HG02852 (cell line): ENCODE measurements at regions not wholly inside any gene's neighbourhood (a gene's known extent, or its start where the extent isn't known, plus 50 kb on each side); places are given as distances from the start of the nearest gene placed in this dataset.
"Not testable (repeated sequence)": the region's sequence is repeated elsewhere in the genome, so short reads cannot be mapped to it uniquely, and the experiment has no call there.

Experiments
- ATAC-seq: cut with Tn5 transposase; IDR thresholded peaks from one replicate; pipeline ENCODE4 v1.9.1; 2021; ENCODE audit warnings: mild to moderate bottlenecking, moderate library complexity; ENCODE audit not compliant: unreplicated experiment

GRCh38 chr5:85533341-85534047 is 1084.2 kb upstream of the COX7C start:
- no peak for ATAC-seq

- ATAC-seq, result no peak
Observed at GRCh38 chr5:85538362-85538761, 1079.4 kb upstream of the COX7C start.

DNA sequence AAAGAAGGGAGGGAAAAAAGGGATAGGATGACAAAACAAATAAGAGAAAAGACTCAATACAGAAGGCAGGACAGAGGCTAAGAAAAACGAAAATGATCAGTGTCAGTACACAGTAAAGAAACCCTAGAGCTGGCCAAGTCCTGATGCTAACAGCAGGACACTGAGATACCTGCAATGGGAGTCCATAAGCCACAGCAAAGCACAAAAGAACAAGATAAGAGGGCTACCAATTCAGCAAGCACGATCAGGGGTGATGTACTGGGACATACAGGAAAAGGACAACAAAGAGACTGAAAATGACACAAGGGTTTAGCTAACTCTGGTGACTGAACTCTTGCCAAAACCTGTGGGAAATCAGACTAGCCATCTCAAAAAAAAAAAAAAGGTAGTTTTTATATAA is 1072.6 kb upstream of the COX7C start:
- ATAC-seq, result no peak

GRCh38 chr5:85549229-85549628 is 1068.5 kb upstream of the COX7C start:
- ATAC-seq, result no peak

DNA sequence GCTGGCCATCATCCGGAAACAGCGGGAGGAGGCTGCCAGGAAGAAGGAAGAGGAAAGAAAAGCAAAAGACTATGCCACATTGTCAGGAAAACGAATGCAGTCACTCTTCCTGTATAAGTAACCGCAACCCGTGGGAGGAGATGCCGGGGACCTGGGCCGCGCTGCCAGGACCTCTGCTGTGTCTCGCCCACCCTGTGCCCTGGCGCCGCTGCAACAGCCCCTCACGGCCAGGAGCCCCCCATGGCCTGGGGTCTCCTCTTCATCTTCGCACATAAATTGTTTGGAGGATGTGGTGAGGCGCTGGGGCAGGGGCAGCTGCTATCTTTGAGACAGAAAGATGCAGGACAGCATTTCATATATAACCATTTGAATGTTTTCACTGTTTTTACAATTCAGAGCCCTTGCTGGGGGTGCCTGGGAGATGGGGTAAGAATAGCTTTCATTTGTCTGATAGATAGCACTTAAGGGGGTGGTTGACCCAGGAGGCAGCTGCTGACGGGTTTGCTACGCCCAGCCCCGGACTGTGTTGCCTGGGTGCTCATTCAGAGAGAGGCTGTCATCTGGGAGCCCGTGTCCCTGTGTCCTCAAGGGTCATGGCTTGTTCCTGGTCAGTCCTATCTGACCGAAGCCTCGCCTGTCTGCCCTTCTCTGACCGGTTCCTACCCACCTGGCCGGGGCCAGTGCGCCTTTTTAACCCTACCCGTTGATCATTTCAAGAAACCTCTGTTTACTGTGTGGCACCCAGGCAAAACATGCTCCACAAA is 1067.7 kb upstream of the COX7C start:
- no peak for ATAC-seq

DNA sequence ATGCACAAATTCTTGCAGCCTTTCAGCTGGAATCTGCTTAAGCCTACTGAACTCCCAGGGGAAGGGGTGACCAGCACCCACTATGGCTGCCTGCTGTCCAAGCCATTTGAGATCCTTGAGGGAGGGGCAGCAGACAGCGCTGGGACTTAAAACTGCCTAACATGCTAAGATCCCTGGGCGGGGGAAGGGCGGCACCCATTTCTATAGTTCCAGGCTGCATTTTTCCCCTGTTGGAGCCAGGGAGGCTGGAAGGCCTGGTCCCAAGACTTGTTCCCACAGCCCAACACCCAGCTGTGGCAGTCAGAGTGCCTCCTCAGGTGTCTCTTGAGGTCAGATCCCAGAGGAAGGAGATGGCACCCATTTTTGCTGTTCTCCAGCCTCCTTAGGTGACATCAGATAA is 1061.3 kb upstream of the COX7C start:
- ATAC-seq, result no peak

DNA sequence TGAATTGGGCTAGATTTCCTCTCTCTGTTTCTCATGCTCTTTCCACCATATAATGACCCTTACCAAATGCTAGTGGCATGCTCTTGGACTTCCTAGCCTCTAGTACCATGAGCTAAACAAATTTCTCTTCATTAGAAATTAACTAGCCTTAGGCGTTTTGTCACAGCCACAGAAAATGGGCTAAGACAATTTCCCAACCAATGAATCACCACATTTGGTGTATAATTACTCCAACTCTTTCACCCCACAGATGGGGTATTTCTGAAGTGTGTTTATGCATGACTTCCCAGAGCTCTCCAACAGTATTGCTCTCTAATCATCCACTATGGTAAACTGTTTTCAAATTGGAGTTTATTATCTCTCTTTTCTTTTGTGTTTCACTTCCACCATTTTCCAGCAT is 1041.1 kb upstream of the COX7C start:
- no peak for ATAC-seq

DNA sequence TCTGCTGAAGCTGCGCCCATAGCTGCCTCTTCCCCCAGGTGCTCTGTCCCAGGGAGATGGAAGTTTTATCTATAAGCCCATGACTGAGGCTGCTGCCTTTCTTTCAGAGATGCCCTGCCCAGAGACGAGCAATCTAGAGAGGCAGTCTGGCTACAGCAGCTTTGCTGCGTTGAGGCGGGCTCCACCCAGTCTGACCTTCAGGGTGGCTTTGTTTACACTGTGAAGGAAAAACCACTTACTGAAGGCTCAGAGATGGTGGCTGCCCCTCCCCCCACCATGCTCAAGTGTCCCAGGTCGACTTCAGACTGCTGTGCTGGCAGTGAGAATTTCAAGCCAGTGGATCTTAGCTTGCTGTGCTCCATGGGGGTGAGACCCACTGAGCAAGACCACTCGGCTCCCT is 1029.9 kb upstream of the COX7C start:
- ATAC-seq, result not testable (repeated sequence)

GRCh38 chr5:85588268-85588667 is 1029.5 kb upstream of the COX7C start:
- ATAC-seq, result not testable (repeated sequence)

GRCh38 chr5:85590764-85591163 is 1027.0 kb upstream of the COX7C start:
- ATAC-seq, result no peak

DNA sequence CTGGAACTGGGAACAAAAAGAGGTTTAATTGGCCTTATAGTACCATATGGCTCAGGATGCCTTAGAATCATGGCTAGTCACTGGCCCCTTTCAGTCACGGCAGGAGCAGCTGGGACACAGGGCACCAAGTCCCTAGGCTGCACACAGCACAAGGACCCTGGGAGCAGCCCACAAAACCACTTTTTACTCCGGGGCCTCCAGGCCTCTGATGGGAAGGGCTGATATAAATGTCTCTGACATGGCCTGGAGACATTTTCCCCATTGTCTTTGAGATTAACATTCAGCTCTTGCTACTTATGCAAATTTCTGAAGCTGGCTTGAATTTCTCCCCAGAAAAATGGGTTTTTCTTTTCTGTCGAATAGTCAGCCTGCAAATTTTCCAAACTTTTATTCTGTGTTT is 1026.4 kb upstream of the COX7C start:
- ATAC-seq, result no peak

- ATAC-seq, result no peak
Observed at GRCh38 chr5:85602843-85603242, 1014.9 kb upstream of the COX7C start.

DNA sequence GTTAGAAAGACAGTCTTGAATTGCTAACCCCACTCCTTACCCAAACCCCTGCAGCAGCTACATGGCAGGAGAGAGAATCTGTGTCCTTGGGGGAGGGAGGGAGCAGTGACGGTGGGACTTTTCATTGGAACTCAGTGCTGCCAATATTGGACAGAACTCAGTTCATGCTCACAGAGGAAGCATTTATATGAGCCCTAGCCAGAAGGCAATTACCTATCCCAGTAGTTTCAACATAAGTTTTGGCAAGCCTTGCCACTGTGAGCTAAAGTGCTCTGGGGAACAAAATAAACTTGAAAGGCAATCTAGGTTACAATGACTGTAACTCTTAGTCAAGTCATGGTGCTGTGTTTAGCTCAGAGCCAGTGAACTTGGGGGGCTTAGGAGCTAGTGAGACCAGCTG is 1013.4 kb upstream of the COX7C start:
- no peak for ATAC-seq

GRCh38 chr5:85604786-85605185 is 1013.0 kb upstream of the COX7C start:
- no peak for ATAC-seq

DNA sequence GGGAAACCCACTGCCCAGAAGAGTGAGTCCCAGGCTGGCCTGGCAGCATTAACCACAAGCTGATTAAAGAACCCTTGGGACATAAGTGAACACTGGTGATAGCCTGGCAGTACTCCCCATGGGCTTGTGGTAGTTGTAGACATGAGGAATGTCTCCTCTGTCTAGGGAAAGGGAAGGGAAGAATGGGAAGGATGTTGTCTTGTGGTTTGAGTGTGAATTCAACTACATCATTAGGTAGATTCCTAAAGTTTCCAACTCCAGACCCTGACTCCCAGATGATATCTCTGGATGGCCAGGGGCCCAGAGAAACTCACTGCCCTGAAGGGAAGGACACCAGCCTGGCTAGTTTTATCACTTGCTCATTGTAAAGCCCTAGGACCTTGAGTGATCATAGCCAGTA is 1012.4 kb upstream of the COX7C start:
- ATAC-seq, result no peak

DNA sequence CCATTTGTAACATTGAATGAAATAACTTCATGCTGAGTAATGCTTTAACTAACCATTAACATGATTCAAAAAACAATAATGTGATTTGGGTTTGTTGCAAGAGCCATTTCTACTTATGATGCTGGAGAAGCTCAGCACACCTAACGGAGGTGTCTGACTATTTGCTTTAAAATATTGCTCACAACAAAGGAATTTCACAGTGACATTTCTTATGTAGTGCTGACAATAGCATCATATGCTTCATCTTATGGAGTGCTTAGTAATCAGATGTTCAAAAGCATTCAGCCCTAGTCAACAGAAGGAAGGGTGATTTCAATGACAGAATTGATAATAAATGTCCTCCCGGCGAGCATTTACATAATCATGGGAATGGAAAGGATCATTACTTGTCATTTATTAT is 1003.3 kb upstream of the COX7C start:
- ATAC-seq, result no peak

GRCh38 chr5:85621668-85622067 is 996.1 kb upstream of the COX7C start:
- ATAC-seq, result no peak

DNA sequence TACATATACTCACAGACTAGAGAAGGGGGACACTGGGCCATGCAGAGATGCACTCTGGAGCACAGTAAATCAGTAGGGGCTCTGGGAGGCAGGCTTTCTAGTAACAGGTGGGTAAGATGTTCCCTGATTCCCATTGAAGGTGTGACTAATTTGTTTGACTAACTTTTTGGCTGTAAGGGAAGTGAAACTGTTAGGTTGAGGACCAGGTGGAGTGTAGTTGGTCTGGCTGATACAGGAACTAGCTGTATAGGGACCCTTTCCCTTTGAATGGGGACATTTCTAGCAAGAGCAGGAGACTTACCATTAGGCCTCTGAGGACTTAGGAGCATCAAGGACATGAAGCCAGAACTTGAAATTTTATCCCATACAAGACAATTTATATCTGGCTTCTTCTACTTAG is 989.6 kb upstream of the COX7C start:
- no peak for ATAC-seq

DNA sequence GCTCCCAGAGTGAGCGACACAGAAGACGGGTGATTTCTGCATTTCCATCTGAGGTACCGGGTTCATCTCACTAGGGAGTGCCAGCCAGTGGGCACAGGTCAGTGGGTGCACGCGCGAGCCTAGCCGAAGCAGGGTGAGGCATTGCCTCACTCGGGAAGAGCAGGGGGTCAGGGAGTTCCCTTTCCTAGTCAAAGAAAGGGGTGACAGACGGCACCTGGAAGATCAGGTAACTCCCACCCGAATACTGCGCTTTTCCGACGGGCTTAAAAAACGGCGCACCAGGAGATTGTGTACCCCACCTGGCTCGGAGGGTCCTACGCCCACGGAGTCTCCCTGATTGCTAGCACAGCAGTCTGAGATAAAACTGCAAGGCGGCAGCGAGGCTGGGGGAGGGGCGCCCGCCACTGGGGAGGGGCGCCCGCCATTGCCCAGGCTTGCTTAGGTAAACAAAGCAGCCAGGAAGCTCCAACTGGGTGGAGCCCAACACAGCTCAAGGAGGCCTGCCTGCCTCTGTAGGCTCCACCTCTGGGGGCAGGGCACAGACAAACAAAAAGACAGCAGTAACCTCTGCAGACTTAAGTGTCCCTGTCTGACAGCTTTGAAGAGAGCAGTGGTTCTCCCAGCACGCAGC is 979.1 kb upstream of the COX7C start:
- ATAC-seq, result not testable (repeated sequence)

GRCh38 chr5:85646036-85646435 is 971.7 kb upstream of the COX7C start:
- no peak for ATAC-seq

GRCh38 chr5:85646641-85647040 is 971.1 kb upstream of the COX7C start:
- ATAC-seq, result no peak
